Nephron (organoid): ENCODE measurements at regions not wholly inside any gene's neighbourhood (a gene's known extent, or its start where the extent isn't known, plus 50 kb on each side); places are given as distances from the start of the nearest gene placed in this dataset.

ENCODE experiments used
- H3K27ac Mint-ChIP-seq, 3 experiments: 2 replicates each; pipeline ENCODE4 v1.8.0; 2020; ENCODE audit warnings: mixed read lengths in 3 of 3, mild to moderate bottlenecking in 2 of 3, moderate library complexity in 1 of 3
- H3K27me3 Mint-ChIP-seq: 2 replicates; pipeline ENCODE4 v1.8.0; 2021; ENCODE audit warnings: low read depth, mild to moderate bottlenecking, moderate library complexity, mixed read lengths
- H3K36me3 Mint-ChIP-seq: 2 replicates; pipeline ENCODE4 v1.8.0; 2020; ENCODE audit warnings: low read depth, mixed read lengths
- H3K4me1 Mint-ChIP-seq: 2 replicates; pipeline ENCODE4 v1.8.0; 2020; ENCODE audit warnings: mixed read lengths
- H3K4me3 Mint-ChIP-seq, 3 experiments: 2 replicates each; pipeline ENCODE4 v1.8.0; 2020; ENCODE audit warnings: mild to moderate bottlenecking in 3 of 3, mixed read lengths in 3 of 3, moderate library complexity in 2 of 3
- H3K9me3 Mint-ChIP-seq: 2 replicates; pipeline ENCODE4 v1.8.0; 2020; ENCODE audit warnings: mixed read lengths
- TF ChIP-seq, protein P1 (sequence below), 3 experiments: fragments of 200-600 bp; sonication (generic); IDR thresholded peaks; one replicate each; pipeline ENCODE4 v1.5.0; 2021; ENCODE audit warnings: antibody characterized with exemption in 3 of 3; ENCODE audit not compliant: unreplicated experiment in 3 of 3

- peaks cover 37% of the 10 kb centered on the region for H3K4me1 Mint-ChIP-seq
- H3K36me3 Mint-ChIP-seq, result peaks cover 24% of the 10 kb centered on the region
- TF ChIP-seq, protein P1, sequence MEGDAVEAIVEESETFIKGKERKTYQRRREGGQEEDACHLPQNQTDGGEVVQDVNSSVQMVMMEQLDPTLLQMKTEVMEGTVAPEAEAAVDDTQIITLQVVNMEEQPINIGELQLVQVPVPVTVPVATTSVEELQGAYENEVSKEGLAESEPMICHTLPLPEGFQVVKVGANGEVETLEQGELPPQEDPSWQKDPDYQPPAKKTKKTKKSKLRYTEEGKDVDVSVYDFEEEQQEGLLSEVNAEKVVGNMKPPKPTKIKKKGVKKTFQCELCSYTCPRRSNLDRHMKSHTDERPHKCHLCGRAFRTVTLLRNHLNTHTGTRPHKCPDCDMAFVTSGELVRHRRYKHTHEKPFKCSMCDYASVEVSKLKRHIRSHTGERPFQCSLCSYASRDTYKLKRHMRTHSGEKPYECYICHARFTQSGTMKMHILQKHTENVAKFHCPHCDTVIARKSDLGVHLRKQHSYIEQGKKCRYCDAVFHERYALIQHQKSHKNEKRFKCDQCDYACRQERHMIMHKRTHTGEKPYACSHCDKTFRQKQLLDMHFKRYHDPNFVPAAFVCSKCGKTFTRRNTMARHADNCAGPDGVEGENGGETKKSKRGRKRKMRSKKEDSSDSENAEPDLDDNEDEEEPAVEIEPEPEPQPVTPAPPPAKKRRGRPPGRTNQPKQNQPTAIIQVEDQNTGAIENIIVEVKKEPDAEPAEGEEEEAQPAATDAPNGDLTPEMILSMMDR (IDR thresholded peaks at IDR 0.05; ENCODE audit: unreplicated experiment in 3 of 3), result no peak
- H3K4me3 Mint-ChIP-seq, result no peak overlapping the region
- no peak overlapping the region for H3K27ac Mint-ChIP-seq
- H3K27me3 Mint-ChIP-seq, result no peaks in the 10 kb centered on the region
- no peaks in the 10 kb centered on the region for H3K9me3 Mint-ChIP-seq
Observed at GRCh38 chr11:8758619-8759169, 76.1 kb downstream of the RPL27A start.

- TF ChIP-seq, protein P1 (IDR thresholded peaks at IDR 0.05; ENCODE audit: unreplicated experiment in 3 of 3), result no peak
- Mint-ChIP-seq H3K27ac (no peak overlapping the region), H3K9me3 (no peaks in the 10 kb centered on the region), H3K27me3 (no peaks in the 10 kb centered on the region), H3K4me3 (no peak overlapping the region), H3K4me1 (peaks cover 37% of the 10 kb centered on the region), H3K36me3 (peaks cover 18% of the 10 kb centered on the region)
Observed at GRCh38 chr11:8759634-8760033, 77.0 kb downstream of the RPL27A start.

GRCh38 chr11:8760896-8761295, 78.3 kb downstream of the RPL27A start:
- no peaks in the 10 kb centered on the region for H3K9me3 Mint-ChIP-seq
- H3K36me3 Mint-ChIP-seq, result peaks cover 10% of the 10 kb centered on the region
- H3K27ac Mint-ChIP-seq, result no peak overlapping the region
- H3K4me3 Mint-ChIP-seq, result no peak overlapping the region
- no peaks in the 10 kb centered on the region for H3K27me3 Mint-ChIP-seq
- H3K4me1 Mint-ChIP-seq, result peaks cover 40% of the 10 kb centered on the region
- TF ChIP-seq, protein P1 (IDR thresholded peaks at IDR 0.05; ENCODE audit: unreplicated experiment in 3 of 3), result no peak

DNA sequence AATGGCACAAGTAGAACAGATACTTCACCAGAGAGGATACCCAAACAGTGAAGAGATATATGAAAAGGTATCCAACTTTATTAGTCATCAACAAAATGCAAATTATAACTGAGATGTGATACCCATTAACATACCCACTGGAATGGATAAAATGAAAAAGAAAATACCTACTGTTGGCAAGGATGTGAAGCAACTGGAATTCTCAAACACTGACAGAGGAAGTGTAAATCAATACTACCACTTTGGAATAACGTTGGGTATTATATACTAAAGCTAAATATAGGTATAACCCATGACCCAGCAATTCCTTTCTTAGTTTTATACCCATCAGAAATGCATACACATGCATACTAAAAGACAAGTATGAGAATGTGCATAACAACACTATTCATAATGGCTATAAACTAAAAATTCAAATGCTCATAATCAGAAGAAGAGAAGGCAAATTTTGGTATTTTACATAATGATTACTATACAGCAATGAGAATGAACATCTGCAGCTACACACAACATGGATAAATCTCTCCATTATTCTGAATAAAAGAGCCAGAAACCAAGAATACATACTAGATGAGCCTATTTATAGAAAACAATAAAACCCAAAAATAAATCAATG, 80.6 kb downstream of the RPL27A start:
- TF ChIP-seq, protein P1 (IDR thresholded peaks at IDR 0.05; ENCODE audit: unreplicated experiment in 3 of 3), result no peak
- Mint-ChIP-seq H3K9me3 (no peaks in the 10 kb centered on the region), H3K27ac (peak overlapping the region in 1 of 3 experiments; percentile 11), H3K4me3 (no peak overlapping the region), H3K4me1 (peaks cover 39% of the 10 kb centered on the region), H3K36me3 (peaks cover 9% of the 10 kb centered on the region), H3K27me3 (no peaks in the 10 kb centered on the region)

GRCh38 chr11:8765294-8765693, 82.7 kb downstream of the RPL27A start:
- Mint-ChIP-seq H3K9me3 (no peaks in the 10 kb centered on the region), H3K27ac (no peak overlapping the region), H3K27me3 (no peaks in the 10 kb centered on the region), H3K4me1 (peaks cover 52% of the 10 kb centered on the region), H3K36me3 (peaks cover 12% of the 10 kb centered on the region), H3K4me3 (no peak overlapping the region)
- TF ChIP-seq, protein P1 (IDR thresholded peaks at IDR 0.05; ENCODE audit: unreplicated experiment in 3 of 3), result no peak
